GM19397 (cell line): ENCODE measurements at regions not wholly inside any gene's neighbourhood (a gene's known extent, or its start where the extent isn't known, plus 50 kb on each side); places are given as distances from the start of the nearest gene placed in this dataset.
"Not testable (repeated sequence)": the region's sequence is repeated elsewhere in the genome, so short reads cannot be mapped to it uniquely, and the experiment has no call there.

Experiments
- ATAC-seq: cut with Tn5 transposase; IDR thresholded peaks from one replicate; pipeline ENCODE4 v1.9.1; 2021; ENCODE audit warnings: mild to moderate bottlenecking, moderate library complexity; ENCODE audit not compliant: unreplicated experiment

GRCh38 chr20:56765172-56766073, 136.3 kb downstream of the TFAP2C start:
- ATAC-seq, result no peak

- no peak for ATAC-seq
Measured at GRCh38 chr20:56766528-56766927, 137.4 kb downstream of the TFAP2C start.

- ATAC-seq, result no peak
Measured at GRCh38 chr20:56769921-56770600, 141.0 kb downstream of the TFAP2C start.

GRCh38 chr20:56773749-56774148, 144.6 kb downstream of the TFAP2C start:
- no peak for ATAC-seq

- no peak for ATAC-seq
Measured at GRCh38 chr20:56774873-56775272, 145.8 kb downstream of the TFAP2C start.

- ATAC-seq, result no peak
Measured at GRCh38 chr20:56776345-56776744, 147.2 kb downstream of the TFAP2C start.

- ATAC-seq, result no peak
Measured at GRCh38 chr20:56778765-56779195, 149.7 kb downstream of the TFAP2C start.

GRCh38 chr20:56779452-56780143, 150.5 kb downstream of the TFAP2C start:
- ATAC-seq, result no peak

GRCh38 chr20:56780266-56780665, 151.2 kb downstream of the TFAP2C start:
- ATAC-seq, result no peak

GRCh38 chr20:56781108-56781739, 152.1 kb downstream of the TFAP2C start:
- no peak for ATAC-seq

- ATAC-seq, result not testable (repeated sequence)
Measured at GRCh38 chr20:56781987-56782560, 153.0 kb downstream of the TFAP2C start.

GRCh38 chr20:56782814-56783213, 153.7 kb downstream of the TFAP2C start:
- not testable (repeated sequence) for ATAC-seq

GRCh38 chr20:56783826-56784225, 154.7 kb downstream of the TFAP2C start:
- no peak for ATAC-seq

- no peak for ATAC-seq
Measured at GRCh38 chr20:56786503-56786902, 157.4 kb downstream of the TFAP2C start.

- no peak for ATAC-seq
Measured at GRCh38 chr20:56788041-56788670, 159.1 kb downstream of the TFAP2C start.

- no peak for ATAC-seq
Measured at GRCh38 chr20:56788671-56789610, 159.8 kb downstream of the TFAP2C start.

- ATAC-seq, result no peak
Measured at GRCh38 chr20:56793916-56794315, 164.8 kb downstream of the TFAP2C start.

GRCh38 chr20:56795492-56795891, 166.4 kb downstream of the TFAP2C start:
- no peak for ATAC-seq

GRCh38 chr20:56796345-56796744, 167.2 kb downstream of the TFAP2C start:
- no peak for ATAC-seq
